Body of pancreas (tissue), 4 donors: ENCODE measurements at regions not wholly inside any gene's neighbourhood (a gene's known extent, or its start where the extent isn't known, plus 50 kb on each side); places are given as distances from the start of the nearest gene placed in this dataset.

ENCODE experiments used
- CTCF ChIP-seq, 7 experiments: fragments of 450-650 bp in 4 of 7; fragments of 200-600 bp in 3 of 7; sonication (generic) in 3 of 7; IDR thresholded peaks; one replicate each; pipeline ENCODE4 v1.5.1; 2016 to 2019; ENCODE audit warnings: antibody characterized with exemption in 7 of 7
- POLR2A ChIP-seq, 3 donors: fragments of 450-650 bp; IDR thresholded peaks; one replicate each; pipeline ENCODE4 v1.6.1; 2016; ENCODE audit warnings: antibody characterized with exemption in 3 of 3, mild to moderate bottlenecking in 2 of 3

GRCh38 chrX:20363275-20363674 is 96.6 kb upstream of the RPS6KA3 start:
- no peak for TF ChIP-seq CTCF (IDR thresholded peaks at IDR 0.05)
- no peak for TF ChIP-seq POLR2A (IDR thresholded peaks at IDR 0.05)
